ENCODE measurements at regions not wholly inside any gene's neighbourhood (a gene's known extent, or its start where the extent isn't known, plus 50 kb on each side); places are given as distances from the start of the nearest gene placed in this dataset.

DNA sequence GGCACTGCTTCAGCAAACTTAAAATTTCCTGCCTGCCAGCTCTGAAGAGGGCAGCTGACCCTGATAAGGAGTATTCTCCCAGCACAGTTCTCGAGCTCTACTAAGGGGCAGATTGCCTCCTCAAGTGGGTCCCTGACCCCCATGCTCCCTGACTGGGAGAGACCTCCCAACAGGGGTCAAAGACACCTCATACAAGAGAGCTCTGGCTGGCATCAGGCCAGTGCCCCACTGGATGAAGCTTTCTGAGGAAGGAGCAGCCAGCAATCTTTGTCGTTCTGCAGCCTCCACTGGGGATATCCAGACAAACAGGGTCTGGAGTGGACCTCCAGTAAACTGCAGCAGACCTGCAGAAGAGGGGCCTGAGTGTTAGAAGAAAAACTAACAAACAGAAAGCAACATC lies 1118.3 kb upstream of the ADGRL3 start (continued):
- TF ChIP-seq, protein P1, sequence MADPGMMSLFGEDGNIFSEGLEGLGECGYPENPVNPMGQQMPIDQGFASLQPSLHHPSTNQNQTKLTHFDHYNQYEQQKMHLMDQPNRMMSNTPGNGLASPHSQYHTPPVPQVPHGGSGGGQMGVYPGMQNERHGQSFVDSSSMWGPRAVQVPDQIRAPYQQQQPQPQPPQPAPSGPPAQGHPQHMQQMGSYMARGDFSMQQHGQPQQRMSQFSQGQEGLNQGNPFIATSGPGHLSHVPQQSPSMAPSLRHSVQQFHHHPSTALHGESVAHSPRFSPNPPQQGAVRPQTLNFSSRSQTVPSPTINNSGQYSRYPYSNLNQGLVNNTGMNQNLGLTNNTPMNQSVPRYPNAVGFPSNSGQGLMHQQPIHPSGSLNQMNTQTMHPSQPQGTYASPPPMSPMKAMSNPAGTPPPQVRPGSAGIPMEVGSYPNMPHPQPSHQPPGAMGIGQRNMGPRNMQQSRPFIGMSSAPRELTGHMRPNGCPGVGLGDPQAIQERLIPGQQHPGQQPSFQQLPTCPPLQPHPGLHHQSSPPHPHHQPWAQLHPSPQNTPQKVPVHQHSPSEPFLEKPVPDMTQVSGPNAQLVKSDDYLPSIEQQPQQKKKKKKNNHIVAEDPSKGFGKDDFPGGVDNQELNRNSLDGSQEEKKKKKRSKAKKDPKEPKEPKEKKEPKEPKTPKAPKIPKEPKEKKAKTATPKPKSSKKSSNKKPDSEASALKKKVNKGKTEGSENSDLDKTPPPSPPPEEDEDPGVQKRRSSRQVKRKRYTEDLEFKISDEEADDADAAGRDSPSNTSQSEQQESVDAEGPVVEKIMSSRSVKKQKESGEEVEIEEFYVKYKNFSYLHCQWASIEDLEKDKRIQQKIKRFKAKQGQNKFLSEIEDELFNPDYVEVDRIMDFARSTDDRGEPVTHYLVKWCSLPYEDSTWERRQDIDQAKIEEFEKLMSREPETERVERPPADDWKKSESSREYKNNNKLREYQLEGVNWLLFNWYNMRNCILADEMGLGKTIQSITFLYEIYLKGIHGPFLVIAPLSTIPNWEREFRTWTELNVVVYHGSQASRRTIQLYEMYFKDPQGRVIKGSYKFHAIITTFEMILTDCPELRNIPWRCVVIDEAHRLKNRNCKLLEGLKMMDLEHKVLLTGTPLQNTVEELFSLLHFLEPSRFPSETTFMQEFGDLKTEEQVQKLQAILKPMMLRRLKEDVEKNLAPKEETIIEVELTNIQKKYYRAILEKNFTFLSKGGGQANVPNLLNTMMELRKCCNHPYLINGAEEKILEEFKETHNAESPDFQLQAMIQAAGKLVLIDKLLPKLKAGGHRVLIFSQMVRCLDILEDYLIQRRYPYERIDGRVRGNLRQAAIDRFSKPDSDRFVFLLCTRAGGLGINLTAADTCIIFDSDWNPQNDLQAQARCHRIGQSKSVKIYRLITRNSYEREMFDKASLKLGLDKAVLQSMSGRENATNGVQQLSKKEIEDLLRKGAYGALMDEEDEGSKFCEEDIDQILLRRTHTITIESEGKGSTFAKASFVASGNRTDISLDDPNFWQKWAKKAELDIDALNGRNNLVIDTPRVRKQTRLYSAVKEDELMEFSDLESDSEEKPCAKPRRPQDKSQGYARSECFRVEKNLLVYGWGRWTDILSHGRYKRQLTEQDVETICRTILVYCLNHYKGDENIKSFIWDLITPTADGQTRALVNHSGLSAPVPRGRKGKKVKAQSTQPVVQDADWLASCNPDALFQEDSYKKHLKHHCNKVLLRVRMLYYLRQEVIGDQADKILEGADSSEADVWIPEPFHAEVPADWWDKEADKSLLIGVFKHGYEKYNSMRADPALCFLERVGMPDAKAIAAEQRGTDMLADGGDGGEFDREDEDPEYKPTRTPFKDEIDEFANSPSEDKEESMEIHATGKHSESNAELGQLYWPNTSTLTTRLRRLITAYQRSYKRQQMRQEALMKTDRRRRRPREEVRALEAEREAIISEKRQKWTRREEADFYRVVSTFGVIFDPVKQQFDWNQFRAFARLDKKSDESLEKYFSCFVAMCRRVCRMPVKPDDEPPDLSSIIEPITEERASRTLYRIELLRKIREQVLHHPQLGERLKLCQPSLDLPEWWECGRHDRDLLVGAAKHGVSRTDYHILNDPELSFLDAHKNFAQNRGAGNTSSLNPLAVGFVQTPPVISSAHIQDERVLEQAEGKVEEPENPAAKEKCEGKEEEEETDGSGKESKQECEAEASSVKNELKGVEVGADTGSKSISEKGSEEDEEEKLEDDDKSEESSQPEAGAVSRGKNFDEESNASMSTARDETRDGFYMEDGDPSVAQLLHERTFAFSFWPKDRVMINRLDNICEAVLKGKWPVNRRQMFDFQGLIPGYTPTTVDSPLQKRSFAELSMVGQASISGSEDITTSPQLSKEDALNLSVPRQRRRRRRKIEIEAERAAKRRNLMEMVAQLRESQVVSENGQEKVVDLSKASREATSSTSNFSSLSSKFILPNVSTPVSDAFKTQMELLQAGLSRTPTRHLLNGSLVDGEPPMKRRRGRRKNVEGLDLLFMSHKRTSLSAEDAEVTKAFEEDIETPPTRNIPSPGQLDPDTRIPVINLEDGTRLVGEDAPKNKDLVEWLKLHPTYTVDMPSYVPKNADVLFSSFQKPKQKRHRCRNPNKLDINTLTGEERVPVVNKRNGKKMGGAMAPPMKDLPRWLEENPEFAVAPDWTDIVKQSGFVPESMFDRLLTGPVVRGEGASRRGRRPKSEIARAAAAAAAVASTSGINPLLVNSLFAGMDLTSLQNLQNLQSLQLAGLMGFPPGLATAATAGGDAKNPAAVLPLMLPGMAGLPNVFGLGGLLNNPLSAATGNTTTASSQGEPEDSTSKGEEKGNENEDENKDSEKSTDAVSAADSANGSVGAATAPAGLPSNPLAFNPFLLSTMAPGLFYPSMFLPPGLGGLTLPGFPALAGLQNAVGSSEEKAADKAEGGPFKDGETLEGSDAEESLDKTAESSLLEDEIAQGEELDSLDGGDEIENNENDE (IDR thresholded peaks at IDR 0.05; ENCODE audit: insufficient replicate concordance, low read length), result no peak
- no peak for TF ChIP-seq NRF1 (IDR thresholded peaks at IDR 0.05; ENCODE audit: low read depth, low read length)
- TF ChIP-seq CHD1 (IDR thresholded peaks at IDR 0.05; ENCODE audit: low read depth, low read length), result no peak
- TF ChIP-seq RAD21 (IDR thresholded peaks at IDR 0.05 in 1 of 2, conservative IDR thresholded peaks at IDR 0.05 in 1 of 2; ENCODE audit: low read depth in 2 of 2, low read length in 2 of 2), result no peak
- no peak for TF ChIP-seq ASH2L (IDR thresholded peaks at IDR 0.05; ENCODE audit: low read length)
- no peak for TF ChIP-seq ATF2 (IDR thresholded peaks at IDR 0.05; ENCODE audit: low read length)
- no peak for TF ChIP-seq RNF2 (IDR thresholded peaks at IDR 0.05; ENCODE audit: borderline replicate concordance, low read depth, low read length, missing control alignments, poor library complexity, severe bottlenecking)
- TF ChIP-seq CTBP2 (IDR thresholded peaks at IDR 0.05; ENCODE audit: borderline replicate concordance, insufficient read depth, insufficient read length, low read length), result no peak
- TF ChIP-seq CEBPB (IDR thresholded peaks at IDR 0.05; ENCODE audit: low read depth, low read length), result no peak
